ENCODE measurements at regions not wholly inside any gene's neighbourhood (a gene's known extent, or its start where the extent isn't known, plus 50 kb on each side); places are given as distances from the start of the nearest gene placed in this dataset.

DNA sequence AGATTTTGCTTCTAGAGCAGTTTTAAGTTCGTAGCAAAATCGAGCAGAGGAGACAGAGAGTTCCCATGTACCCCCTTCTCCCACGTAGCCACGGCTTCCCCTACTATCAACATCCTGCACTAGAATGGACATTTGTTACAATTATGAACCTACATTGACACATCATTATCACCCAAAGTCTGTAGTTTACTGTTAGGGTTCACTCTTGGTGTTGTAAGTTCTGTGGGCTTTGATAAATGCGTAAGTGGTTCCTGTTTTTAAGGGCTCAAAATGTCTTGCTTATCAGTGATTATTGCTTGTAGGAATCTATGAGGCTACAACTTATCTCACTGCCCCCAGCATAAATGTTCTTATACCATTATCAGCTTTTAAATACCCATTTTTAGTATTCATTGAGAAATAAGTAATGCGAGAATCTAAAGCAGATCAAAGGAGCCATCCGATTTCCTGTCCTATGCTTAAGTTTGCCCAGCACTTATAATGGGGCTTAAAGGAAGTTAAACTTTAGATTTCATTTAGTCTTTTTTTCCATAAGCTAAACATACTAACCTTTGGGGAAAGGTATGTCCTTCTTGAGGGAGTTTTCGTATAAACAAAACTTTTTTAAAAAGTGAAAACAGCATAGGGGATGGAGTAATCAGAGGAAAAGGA, 118.7 kb downstream of the HAUS1 start:
- TF ChIP-seq, protein P1, sequence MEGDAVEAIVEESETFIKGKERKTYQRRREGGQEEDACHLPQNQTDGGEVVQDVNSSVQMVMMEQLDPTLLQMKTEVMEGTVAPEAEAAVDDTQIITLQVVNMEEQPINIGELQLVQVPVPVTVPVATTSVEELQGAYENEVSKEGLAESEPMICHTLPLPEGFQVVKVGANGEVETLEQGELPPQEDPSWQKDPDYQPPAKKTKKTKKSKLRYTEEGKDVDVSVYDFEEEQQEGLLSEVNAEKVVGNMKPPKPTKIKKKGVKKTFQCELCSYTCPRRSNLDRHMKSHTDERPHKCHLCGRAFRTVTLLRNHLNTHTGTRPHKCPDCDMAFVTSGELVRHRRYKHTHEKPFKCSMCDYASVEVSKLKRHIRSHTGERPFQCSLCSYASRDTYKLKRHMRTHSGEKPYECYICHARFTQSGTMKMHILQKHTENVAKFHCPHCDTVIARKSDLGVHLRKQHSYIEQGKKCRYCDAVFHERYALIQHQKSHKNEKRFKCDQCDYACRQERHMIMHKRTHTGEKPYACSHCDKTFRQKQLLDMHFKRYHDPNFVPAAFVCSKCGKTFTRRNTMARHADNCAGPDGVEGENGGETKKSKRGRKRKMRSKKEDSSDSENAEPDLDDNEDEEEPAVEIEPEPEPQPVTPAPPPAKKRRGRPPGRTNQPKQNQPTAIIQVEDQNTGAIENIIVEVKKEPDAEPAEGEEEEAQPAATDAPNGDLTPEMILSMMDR (conservative IDR thresholded peaks at IDR 0.05; ENCODE audit: low read depth, low read length) = no peak
- TF ChIP-seq EZH2 (IDR thresholded peaks at IDR 0.05; ENCODE audit: borderline replicate concordance, low read depth, low read length, poor library complexity, severe bottlenecking) = no peak

All from A673 (cell line).